ENCODE measurements at regions not wholly inside any gene's neighbourhood (a gene's known extent, or its start where the extent isn't known, plus 50 kb on each side); places are given as distances from the start of the nearest gene placed in this dataset.

DNA sequence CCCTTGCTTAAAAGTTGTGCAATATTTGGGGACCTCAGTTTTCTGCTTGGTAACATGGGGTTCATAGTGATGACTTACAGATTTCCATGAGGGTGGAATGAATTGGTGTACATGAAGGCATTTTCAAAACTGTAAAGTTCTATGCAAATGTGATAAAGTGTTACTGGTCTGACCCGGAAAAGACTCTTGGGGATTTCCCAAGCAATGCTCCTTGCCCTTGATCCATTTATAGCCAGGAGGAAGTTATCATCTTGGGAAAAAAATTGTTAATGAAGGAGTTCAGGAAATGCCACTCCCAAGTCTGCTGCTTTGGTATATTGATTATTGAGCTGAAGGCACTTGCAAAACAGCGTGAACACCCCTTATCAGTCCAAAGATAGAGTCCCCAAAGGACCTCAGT, 96.3 kb upstream of the ZPBP start:
- TF ChIP-seq, protein P1, sequence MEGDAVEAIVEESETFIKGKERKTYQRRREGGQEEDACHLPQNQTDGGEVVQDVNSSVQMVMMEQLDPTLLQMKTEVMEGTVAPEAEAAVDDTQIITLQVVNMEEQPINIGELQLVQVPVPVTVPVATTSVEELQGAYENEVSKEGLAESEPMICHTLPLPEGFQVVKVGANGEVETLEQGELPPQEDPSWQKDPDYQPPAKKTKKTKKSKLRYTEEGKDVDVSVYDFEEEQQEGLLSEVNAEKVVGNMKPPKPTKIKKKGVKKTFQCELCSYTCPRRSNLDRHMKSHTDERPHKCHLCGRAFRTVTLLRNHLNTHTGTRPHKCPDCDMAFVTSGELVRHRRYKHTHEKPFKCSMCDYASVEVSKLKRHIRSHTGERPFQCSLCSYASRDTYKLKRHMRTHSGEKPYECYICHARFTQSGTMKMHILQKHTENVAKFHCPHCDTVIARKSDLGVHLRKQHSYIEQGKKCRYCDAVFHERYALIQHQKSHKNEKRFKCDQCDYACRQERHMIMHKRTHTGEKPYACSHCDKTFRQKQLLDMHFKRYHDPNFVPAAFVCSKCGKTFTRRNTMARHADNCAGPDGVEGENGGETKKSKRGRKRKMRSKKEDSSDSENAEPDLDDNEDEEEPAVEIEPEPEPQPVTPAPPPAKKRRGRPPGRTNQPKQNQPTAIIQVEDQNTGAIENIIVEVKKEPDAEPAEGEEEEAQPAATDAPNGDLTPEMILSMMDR (IDR thresholded peaks at IDR 0.05), result no peak
- TF ChIP-seq POLR2AphosphoS5 (IDR thresholded peaks at IDR 0.05) (no peak), POLR2A (IDR thresholded peaks at IDR 0.05) (no peak), EP300 (IDR thresholded peaks at IDR 0.05) (no peak)
